Esophagus muscularis mucosa (tissue), 4 donors: ENCODE measurements at regions not wholly inside any gene's neighbourhood (a gene's known extent, or its start where the extent isn't known, plus 50 kb on each side); places are given as distances from the start of the nearest gene placed in this dataset.

ENCODE experiments used
- DNase-seq: peaks from one replicate; pipeline ENCODE4 v3.0.0-alpha.2; 2017; ENCODE audit errors: extremely low spot score
- H3K27ac ChIP-seq, 4 donors: fragments of 200-600 bp; sonication (generic); replicated peaks in 1 of 4; 1 replicate in 3 of 4; 2 replicates in 1 of 4; pipeline ENCODE4 v1.5.1; 2016 to 2019; ENCODE audit warnings: mild to moderate bottlenecking in 1 of 4
- H3K27me3 ChIP-seq, 4 donors: fragments of 200-600 bp; sonication (generic); one replicate each; pipeline versions ENCODE4 v1.5.1 to v1.6.0; 2016 to 2019
- H3K36me3 ChIP-seq, 4 donors: fragments of 200-600 bp; sonication (generic); one replicate each; pipeline ENCODE4 v1.5.1; 2016 to 2019
- H3K4me1 ChIP-seq, 4 donors: fragments of 200-600 bp; sonication (generic); one replicate each; pipeline ENCODE4 v1.5.1; 2016 to 2019
- H3K4me3 ChIP-seq, 4 donors: fragments of 200-600 bp; sonication (generic); 1 replicate in 2 of 4; 2 replicates in 2 of 4; pipeline ENCODE4 v1.5.1; 2016 to 2019; ENCODE audit warnings: mild to moderate bottlenecking in 4 of 4, moderate library complexity in 1 of 4
- H3K9me3 ChIP-seq, 4 donors: fragments of 200-600 bp; sonication (generic); 1 replicate in 3 of 4; 2 replicates in 1 of 4; pipeline ENCODE4 v1.5.1; 2016 to 2019
- CTCF ChIP-seq, 3 experiments: fragments of 200-600 bp in 2 of 3; fragments of 450-650 bp in 1 of 3; sonication (generic) in 2 of 3; IDR thresholded peaks; one replicate each; pipeline ENCODE4 v1.5.1; 2017 to 2019; ENCODE audit warnings: antibody characterized with exemption in 3 of 3, mild to moderate bottlenecking in 2 of 3, moderate library complexity in 1 of 3
- EP300 ChIP-seq: sonication (generic); formaldehyde crosslinking; IDR thresholded peaks from one replicate; pipeline ENCODE4 v1.6.1; 2017; ENCODE audit warnings: antibody characterized with exemption
- POLR2A ChIP-seq: fragments of 450-650 bp; IDR thresholded peaks from one replicate; pipeline ENCODE4 v1.6.1; 2017; ENCODE audit warnings: antibody characterized with exemption, moderate library complexity, mild to moderate bottlenecking, low read depth
- POLR2AphosphoS5 ChIP-seq, 2 donors: sonication (generic); formaldehyde crosslinking; IDR thresholded peaks; one replicate each; pipeline ENCODE4 v1.6.1; 2017; ENCODE audit warnings: antibody characterized with exemption in 2 of 2
- WGBS: methylation state at CpG from one replicate; pipeline ENCODE4 v1.1.5; 2018; 5-methylcytosine and 5-hydroxymethylcytosine counted together
- intact Hi-C: fragments of 100-400 bp; cut with DNase I; formaldehyde crosslinking; loops from one replicate; pipeline ENCODE4 v1.15.1; 2023

GRCh38 chr2:16319551-16320121 lies 346.0 kb downstream of the CYRIA start:
- Histone ChIP-seq H3K4me1 (no peaks in the 10 kb centered on the region), H3K27ac (no peak overlapping the region), H3K36me3 (no peaks in the 10 kb centered on the region), H3K27me3 (peaks cover 0 to 2% (median 0%) of the 10 kb centered on the region in 4 donors), H3K4me3 (no peak overlapping the region), H3K9me3 (no peaks in the 10 kb centered on the region)
- intact Hi-C loops = no loop called here
- 70% methylated on average over 8 of the region's 12 CpGs for WGBS
- TF ChIP-seq POLR2AphosphoS5 (IDR thresholded peaks at IDR 0.05) (no peak), POLR2A (no peak), EP300 (no peak), CTCF (IDR thresholded peaks at IDR 0.05) (no peak)
- DNase-seq = peak; percentile 78

- Histone ChIP-seq H3K27ac (no peak overlapping the region), H3K4me1 (no peaks in the 10 kb centered on the region), H3K36me3 (no peaks in the 10 kb centered on the region), H3K27me3 (peaks cover 0 to 2% (median 0%) of the 10 kb centered on the region in 4 donors), H3K9me3 (no peaks in the 10 kb centered on the region), H3K4me3 (no peak overlapping the region)
- intact Hi-C loops = no loop called here
- WGBS = 83% methylated on average over 4 of the region's 4 CpGs
- TF ChIP-seq CTCF (IDR thresholded peaks at IDR 0.05) = no peak
- TF ChIP-seq POLR2AphosphoS5 (IDR thresholded peaks at IDR 0.05) = no peak
- TF ChIP-seq EP300 = no peak
- no peak for TF ChIP-seq POLR2A
- DNase-seq = peak; percentile 81
Observed at GRCh38 chr2:16318474-16319195, 347.0 kb downstream of the CYRIA start.

- WGBS = 77% methylated on average over 4 of the region's 4 CpGs
- Histone ChIP-seq H3K27ac (no peak overlapping the region), H3K4me1 (no peaks in the 10 kb centered on the region), H3K9me3 (no peaks in the 10 kb centered on the region), H3K27me3 (peaks cover 0 to 2% (median 0%) of the 10 kb centered on the region in 4 donors), H3K36me3 (no peaks in the 10 kb centered on the region), H3K4me3 (no peak overlapping the region)
- intact Hi-C loops = no loop called here
- DNase-seq = peak; percentile 79
- TF ChIP-seq POLR2A (no peak), POLR2AphosphoS5 (IDR thresholded peaks at IDR 0.05) (no peak), EP300 (no peak), CTCF (IDR thresholded peaks at IDR 0.05) (no peak)
Observed at GRCh38 chr2:16318051-16318450, 347.6 kb downstream of the CYRIA start.

GRCh38 chr2:16317211-16317830 lies 348.3 kb downstream of the CYRIA start:
- DNase-seq = peak; percentile 47
- Histone ChIP-seq H3K27me3 (peaks cover 0 to 2% (median 0%) of the 10 kb centered on the region in 4 donors), H3K27ac (no peak overlapping the region), H3K4me3 (no peak overlapping the region), H3K36me3 (no peaks in the 10 kb centered on the region), H3K4me1 (no peaks in the 10 kb centered on the region), H3K9me3 (no peaks in the 10 kb centered on the region)
- 77% methylated on average over 5 of the region's 6 CpGs for WGBS
- intact Hi-C loops = no loop called here
- TF ChIP-seq EP300 (no peak), POLR2A (no peak), CTCF (IDR thresholded peaks at IDR 0.05) (no peak), POLR2AphosphoS5 (IDR thresholded peaks at IDR 0.05) (no peak)
